Loucy (cell line): ENCODE measurements at regions not wholly inside any gene's neighbourhood (a gene's known extent, or its start where the extent isn't known, plus 50 kb on each side); places are given as distances from the start of the nearest gene placed in this dataset.
A peak's percentile ranks its signal among the peaks of the same experiment; 100 is the strongest.

Experiments used
- H2AFZ ChIP-seq: fragments of 200-600 bp; sonication (generic); 2 replicates; pipeline ENCODE4 v1.6.0; 2016; ENCODE audit warnings: antibody characterized with exemption, mild to moderate bottlenecking, low read length, moderate library complexity
- H3F3A ChIP-seq: fragments of 200-600 bp; 2 replicates; pipeline ENCODE4 v1.6.0; 2016; ENCODE audit warnings: antibody characterized with exemption, low read depth, mild to moderate bottlenecking
- H3K27me3 ChIP-seq: fragments of 200-600 bp; sonication (generic); 2 replicates; pipeline ENCODE4 v1.6.1; 2014; ENCODE audit warnings: low read length, mild to moderate bottlenecking; ENCODE audit not compliant: insufficient read depth, poor library complexity, severe bottlenecking
- H3K36me3 ChIP-seq: fragments of 200-600 bp; sonication (generic); 2 replicates; pipeline ENCODE4 v1.6.1; 2016; ENCODE audit warnings: low read length; ENCODE audit not compliant: insufficient read depth
- H3K4me1 ChIP-seq: fragments of 200-600 bp; sonication (generic); 2 replicates; pipeline ENCODE4 v1.5.1; 2014; ENCODE audit warnings: low read length, mild to moderate bottlenecking; ENCODE audit not compliant: insufficient read depth, poor library complexity, severe bottlenecking
- H3K4me2 ChIP-seq: fragments of 200-600 bp; sonication (generic); 2 replicates; pipeline ENCODE4 v1.6.0; 2014; ENCODE audit warnings: antibody characterized with exemption, low read length, low read depth, mild to moderate bottlenecking; ENCODE audit not compliant: poor library complexity, severe bottlenecking
- H3K4me3 ChIP-seq: fragments of 200-600 bp; sonication (generic); 2 replicates; pipeline ENCODE4 v1.5.1; 2014; ENCODE audit warnings: low read length, mild to moderate bottlenecking, mixed read lengths; ENCODE audit not compliant: poor library complexity, severe bottlenecking
- H3K79me2 ChIP-seq: fragments of 200-600 bp; sonication (generic); 2 replicates; pipeline ENCODE4 v1.6.1; 2014; ENCODE audit warnings: low read length; ENCODE audit not compliant: insufficient read depth
- H3K9ac ChIP-seq: fragments of 200-600 bp; sonication (generic); 2 replicates; pipeline ENCODE4 v1.6.0; 2014; ENCODE audit warnings: mild to moderate bottlenecking, low read depth, low read length, moderate library complexity; ENCODE audit not compliant: poor library complexity, severe bottlenecking
- H3K9me2 ChIP-seq: fragments of 200-600 bp; sonication (generic); replicated peaks from 2 replicates; pipeline ENCODE4 v1.6.1; 2016; ENCODE audit warnings: low read depth, low read length, mixed read lengths
- H3K9me3 ChIP-seq: fragments of 200-600 bp; sonication (generic); 2 replicates; pipeline ENCODE4 v1.6.1; 2014; ENCODE audit warnings: mild to moderate bottlenecking, antibody characterized with exemption, low read length, low read depth; ENCODE audit not compliant: insufficient read depth
- H4K20me1 ChIP-seq: fragments of 200-600 bp; sonication (generic); 2 replicates; pipeline ENCODE4 v1.6.0; 2014; ENCODE audit warnings: antibody characterized with exemption, low read length, mild to moderate bottlenecking; ENCODE audit not compliant: insufficient read depth, poor library complexity, severe bottlenecking
- CTCF ChIP-seq: fragments of 200-600 bp; sonication (generic); conservative IDR thresholded peaks from 2 replicates; pipeline ENCODE4 v1.5.1; 2014; ENCODE audit warnings: mild to moderate bottlenecking, antibody characterized with exemption, low read length
- EZH2phosphoT487 ChIP-seq: fragments of 200-600 bp; IDR thresholded peaks from 2 replicates; pipeline ENCODE4 v1.6.1; 2018; ENCODE audit warnings: antibody characterized with exemption, mild to moderate bottlenecking, moderate library complexity, borderline replicate concordance

- no peaks in the 10 kb centered on the region for H3K9me3 ChIP-seq
- no peaks in the 10 kb centered on the region for H4K20me1 ChIP-seq
- TF ChIP-seq CTCF: no peak
- no peak for TF ChIP-seq EZH2phosphoT487
- H3F3A ChIP-seq: no peaks in the 10 kb centered on the region
- H2AFZ ChIP-seq: no peak overlapping the region
- H3K27me3 ChIP-seq: no peaks in the 10 kb centered on the region
- H3K79me2 ChIP-seq: no peaks in the 10 kb centered on the region
- peaks cover under 1% of the 10 kb centered on the region for H3K4me1 ChIP-seq
- H3K9ac ChIP-seq: no peak overlapping the region
- no peak overlapping the region for H3K4me2 ChIP-seq
- H3K36me3 ChIP-seq: no peaks in the 10 kb centered on the region
- no peaks in the 10 kb centered on the region for H3K9me2 ChIP-seq
- H3K4me3 ChIP-seq: no peak overlapping the region
Measured at GRCh38 chr5:158170060-158170459, 311.1 kb upstream of the CLINT1 start.

- no peaks in the 10 kb centered on the region for H3K4me1 ChIP-seq
- no peaks in the 10 kb centered on the region for H3K9me2 ChIP-seq
- H3K27me3 ChIP-seq: no peaks in the 10 kb centered on the region
- no peak overlapping the region for H3K4me2 ChIP-seq
- no peaks in the 10 kb centered on the region for H3K36me3 ChIP-seq
- no peaks in the 10 kb centered on the region for H3K79me2 ChIP-seq
- H3F3A ChIP-seq: no peaks in the 10 kb centered on the region
- no peak overlapping the region for H2AFZ ChIP-seq
- H3K4me3 ChIP-seq: no peak overlapping the region
- no peak for TF ChIP-seq CTCF
- TF ChIP-seq EZH2phosphoT487: no peak
- no peaks in the 10 kb centered on the region for H4K20me1 ChIP-seq
- H3K9ac ChIP-seq: no peak overlapping the region
- no peaks in the 10 kb centered on the region for H3K9me3 ChIP-seq
Measured at GRCh38 chr5:158166424-158166823, 307.5 kb upstream of the CLINT1 start.

- Histone ChIP-seq H3K36me3 (no peaks in the 10 kb centered on the region), H4K20me1 (no peaks in the 10 kb centered on the region), H3K9ac (no peak overlapping the region), H3K4me3 (no peak overlapping the region), H3K4me2 (no peak overlapping the region), H3K9me3 (no peaks in the 10 kb centered on the region), H2AFZ (no peak overlapping the region), H3F3A (no peaks in the 10 kb centered on the region), H3K9me2 (no peaks in the 10 kb centered on the region), H3K27me3 (no peaks in the 10 kb centered on the region), H3K4me1 (no peaks in the 10 kb centered on the region), H3K79me2 (no peaks in the 10 kb centered on the region)
- peak; percentile 46 for TF ChIP-seq CTCF
- no peak for TF ChIP-seq EZH2phosphoT487
Measured at GRCh38 chr5:158165647-158166046, 306.7 kb upstream of the CLINT1 start.
